ENCODE measurements at regions not wholly inside any gene's neighbourhood (a gene's known extent, or its start where the extent isn't known, plus 50 kb on each side); places are given as distances from the start of the nearest gene placed in this dataset.

DNA sequence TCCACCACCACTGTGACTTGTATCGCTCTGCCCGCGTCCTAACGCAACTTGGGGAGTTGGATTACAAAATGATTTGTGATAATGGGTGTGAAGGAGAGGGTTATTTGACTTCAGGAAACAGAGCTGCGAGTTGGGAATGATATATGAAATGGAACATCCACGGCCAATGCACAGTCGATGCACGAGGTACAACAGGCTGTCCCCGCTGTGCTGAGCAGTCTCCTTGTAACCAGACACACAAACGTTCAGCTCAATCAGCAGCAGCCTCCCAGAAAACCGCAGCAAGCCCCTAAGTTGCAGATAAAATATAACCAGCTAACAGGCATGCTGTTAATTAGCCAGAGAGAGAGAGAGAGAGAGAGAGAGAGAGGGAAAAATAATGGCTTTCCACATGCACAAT lies 332.7 kb upstream of the MGMT start:
- TF ChIP-seq, protein P1, sequence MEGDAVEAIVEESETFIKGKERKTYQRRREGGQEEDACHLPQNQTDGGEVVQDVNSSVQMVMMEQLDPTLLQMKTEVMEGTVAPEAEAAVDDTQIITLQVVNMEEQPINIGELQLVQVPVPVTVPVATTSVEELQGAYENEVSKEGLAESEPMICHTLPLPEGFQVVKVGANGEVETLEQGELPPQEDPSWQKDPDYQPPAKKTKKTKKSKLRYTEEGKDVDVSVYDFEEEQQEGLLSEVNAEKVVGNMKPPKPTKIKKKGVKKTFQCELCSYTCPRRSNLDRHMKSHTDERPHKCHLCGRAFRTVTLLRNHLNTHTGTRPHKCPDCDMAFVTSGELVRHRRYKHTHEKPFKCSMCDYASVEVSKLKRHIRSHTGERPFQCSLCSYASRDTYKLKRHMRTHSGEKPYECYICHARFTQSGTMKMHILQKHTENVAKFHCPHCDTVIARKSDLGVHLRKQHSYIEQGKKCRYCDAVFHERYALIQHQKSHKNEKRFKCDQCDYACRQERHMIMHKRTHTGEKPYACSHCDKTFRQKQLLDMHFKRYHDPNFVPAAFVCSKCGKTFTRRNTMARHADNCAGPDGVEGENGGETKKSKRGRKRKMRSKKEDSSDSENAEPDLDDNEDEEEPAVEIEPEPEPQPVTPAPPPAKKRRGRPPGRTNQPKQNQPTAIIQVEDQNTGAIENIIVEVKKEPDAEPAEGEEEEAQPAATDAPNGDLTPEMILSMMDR (IDR thresholded peaks at IDR 0.05): no peak

DNA sequence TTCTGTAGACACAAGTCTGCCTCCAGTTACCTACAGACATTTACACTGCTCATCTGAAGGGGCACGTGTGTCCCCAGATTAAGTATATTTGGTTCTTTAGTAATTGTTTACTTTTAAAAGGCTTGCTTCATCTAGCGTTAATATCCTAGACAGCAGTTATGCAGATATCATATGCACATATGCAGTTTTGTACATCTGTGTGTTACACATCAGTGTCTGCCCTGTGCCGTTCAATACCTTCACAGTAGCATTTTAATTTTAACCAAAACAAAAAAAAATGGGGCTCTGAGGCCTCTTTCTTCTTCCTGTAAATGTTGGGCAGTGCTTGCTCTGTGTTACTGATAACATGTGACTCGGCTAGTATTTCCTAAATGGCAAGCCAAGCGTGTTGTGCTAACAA lies 331.4 kb upstream of the MGMT start:
- H3K4me1 ChIP-seq: no peaks in the 10 kb centered on the region
- H3K4me3 ChIP-seq: no peak overlapping the region
- H3K27me3 ChIP-seq: peaks cover 9% of the 10 kb centered on the region
- intact Hi-C loops (cut with DNase I): no loop called here
- H3K36me3 ChIP-seq: no peaks in the 10 kb centered on the region
- no peak for ATAC-seq
- no peaks in the 10 kb centered on the region for H3K9me3 ChIP-seq
- no peak overlapping the region for H3K27ac ChIP-seq
- TF ChIP-seq, protein P1 (IDR thresholded peaks at IDR 0.05): no peak
- DNase-seq: no peak

More for the DNA sequence above, 332.7 kb upstream of the MGMT start:
- no peak overlapping the region for H3K4me3 ChIP-seq
- no peak overlapping the region for H3K27ac ChIP-seq
- H3K9me3 ChIP-seq: no peaks in the 10 kb centered on the region
- intact Hi-C loops (cut with DNase I): no loop called here
- peaks cover 10% of the 10 kb centered on the region for H3K27me3 ChIP-seq
- ATAC-seq (no peak), DNase-seq (no peak)
- H3K36me3 ChIP-seq: no peaks in the 10 kb centered on the region
- no peaks in the 10 kb centered on the region for H3K4me1 ChIP-seq

DNA sequence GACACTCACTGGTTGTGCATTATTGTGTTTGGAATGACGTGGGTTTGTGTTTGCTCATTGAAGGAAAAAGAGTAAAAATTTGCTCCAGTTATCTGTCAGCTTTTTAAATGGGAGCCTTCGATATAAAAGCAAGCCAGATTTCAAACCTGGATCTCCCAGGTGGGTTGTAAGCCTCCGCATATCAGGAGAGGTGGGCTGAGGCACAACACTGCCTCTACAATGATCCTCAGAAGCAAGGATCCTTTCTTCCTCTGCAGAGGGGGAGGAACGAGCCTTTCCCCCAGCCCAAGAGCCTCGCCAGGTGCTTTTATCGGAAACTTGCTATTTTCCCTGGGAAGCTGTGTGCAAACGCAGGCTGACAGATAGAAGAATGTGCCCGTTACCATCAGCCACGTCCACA lies 331.0 kb upstream of the MGMT start:
- peaks cover 4% of the 10 kb centered on the region for H3K27me3 ChIP-seq
- H3K4me3 ChIP-seq: no peak overlapping the region
- DNase-seq: no peak
- intact Hi-C loops (cut with DNase I): no loop called here
- no peak for ATAC-seq
- TF ChIP-seq, protein P1 (IDR thresholded peaks at IDR 0.05): no peak
- no peaks in the 10 kb centered on the region for H3K36me3 ChIP-seq
- H3K27ac ChIP-seq: no peak overlapping the region
- no peaks in the 10 kb centered on the region for H3K9me3 ChIP-seq
- no peaks in the 10 kb centered on the region for H3K4me1 ChIP-seq

- intact Hi-C loops (cut with DNase I): no loop called here
- Histone ChIP-seq H3K4me1 (no peaks in the 10 kb centered on the region), H3K4me3 (no peak overlapping the region), H3K27ac (no peak overlapping the region), H3K9me3 (no peaks in the 10 kb centered on the region), H3K27me3 (no peaks in the 10 kb centered on the region), H3K36me3 (no peaks in the 10 kb centered on the region)
- TF ChIP-seq, protein P1 (IDR thresholded peaks at IDR 0.05): no peak
- DNase-seq: no peak
- ATAC-seq: peak; percentile 80
Measured at GRCh38 chr10:129136951-129137350, 330.1 kb upstream of the MGMT start.

DNA sequence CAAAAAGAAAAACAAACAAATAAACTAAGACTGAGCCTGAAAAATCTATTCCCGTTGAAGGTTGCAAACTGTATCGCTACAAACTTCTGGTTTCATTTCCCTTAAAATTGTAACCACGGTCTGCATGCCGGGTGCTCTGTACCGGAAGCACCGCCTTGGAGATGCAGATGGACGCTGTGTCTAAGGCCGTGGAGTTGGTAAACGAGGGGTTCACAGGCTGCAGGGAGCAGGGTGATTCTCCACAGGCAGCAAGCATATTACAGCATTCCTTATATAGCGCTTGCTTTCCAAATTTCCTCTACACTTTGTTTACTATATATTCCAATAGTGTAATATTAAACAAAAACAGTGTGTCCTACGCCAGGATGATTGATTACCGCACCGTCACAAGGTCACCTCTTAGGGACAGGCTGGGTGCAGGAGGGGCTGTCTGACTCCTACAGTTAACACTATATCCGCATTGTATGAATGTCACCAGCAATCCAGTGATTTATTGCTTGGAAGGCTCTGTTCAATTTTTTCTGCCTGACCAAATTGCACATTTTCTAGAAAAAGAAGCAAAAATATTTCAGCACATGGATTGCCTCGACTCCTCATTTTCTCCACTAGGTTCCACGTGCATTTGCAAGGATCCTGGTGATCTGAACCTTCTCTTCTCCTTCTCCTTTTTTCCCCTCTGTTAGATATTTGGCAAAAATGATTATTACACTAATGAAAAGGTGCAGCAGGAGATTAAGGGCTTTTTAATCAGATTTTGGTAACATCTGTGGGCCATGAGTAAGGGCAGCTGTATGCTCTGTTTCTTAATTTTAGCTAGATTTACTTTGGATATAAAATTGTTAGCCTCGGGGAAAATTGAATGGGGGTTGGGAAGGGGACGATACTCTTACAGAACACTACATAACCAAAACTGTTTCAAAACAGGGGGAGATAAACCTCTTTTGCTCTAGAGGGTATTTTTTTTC lies 325.8 kb upstream of the MGMT start:
- TF ChIP-seq, protein P1 (IDR thresholded peaks at IDR 0.05): no peak
- ATAC-seq (peak; percentile 63), DNase-seq (no peak)
- H3K27ac ChIP-seq: no peak overlapping the region
- H3K4me3 ChIP-seq: no peak overlapping the region
- H3K9me3 ChIP-seq: no peaks in the 10 kb centered on the region
- intact Hi-C loops (cut with DNase I): no loop called here
- no peaks in the 10 kb centered on the region for H3K36me3 ChIP-seq
- no peaks in the 10 kb centered on the region for H3K4me1 ChIP-seq
- H3K27me3 ChIP-seq: no peaks in the 10 kb centered on the region
